ENCODE measurements at regions not wholly inside any gene's neighbourhood (a gene's known extent, or its start where the extent isn't known, plus 50 kb on each side); places are given as distances from the start of the nearest gene placed in this dataset.

DNA sequence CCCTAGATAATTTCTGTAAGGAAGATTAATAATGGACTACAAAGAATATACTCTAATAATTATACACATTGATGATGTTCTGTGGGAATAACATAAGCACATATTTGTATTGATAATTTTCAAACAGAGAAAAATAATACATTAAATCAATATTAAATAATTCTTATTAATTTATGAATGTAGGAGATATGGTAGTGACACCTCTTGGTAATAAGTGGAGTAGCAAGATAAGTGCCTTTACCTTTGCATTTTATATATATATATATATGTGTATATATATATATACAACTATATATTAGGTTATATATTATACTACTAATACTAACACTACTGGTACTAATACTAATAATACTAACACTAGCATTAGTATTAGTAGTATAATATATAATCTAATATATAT is 905.8 kb downstream of the SLITRK1 start:
- TF ChIP-seq, protein P1, sequence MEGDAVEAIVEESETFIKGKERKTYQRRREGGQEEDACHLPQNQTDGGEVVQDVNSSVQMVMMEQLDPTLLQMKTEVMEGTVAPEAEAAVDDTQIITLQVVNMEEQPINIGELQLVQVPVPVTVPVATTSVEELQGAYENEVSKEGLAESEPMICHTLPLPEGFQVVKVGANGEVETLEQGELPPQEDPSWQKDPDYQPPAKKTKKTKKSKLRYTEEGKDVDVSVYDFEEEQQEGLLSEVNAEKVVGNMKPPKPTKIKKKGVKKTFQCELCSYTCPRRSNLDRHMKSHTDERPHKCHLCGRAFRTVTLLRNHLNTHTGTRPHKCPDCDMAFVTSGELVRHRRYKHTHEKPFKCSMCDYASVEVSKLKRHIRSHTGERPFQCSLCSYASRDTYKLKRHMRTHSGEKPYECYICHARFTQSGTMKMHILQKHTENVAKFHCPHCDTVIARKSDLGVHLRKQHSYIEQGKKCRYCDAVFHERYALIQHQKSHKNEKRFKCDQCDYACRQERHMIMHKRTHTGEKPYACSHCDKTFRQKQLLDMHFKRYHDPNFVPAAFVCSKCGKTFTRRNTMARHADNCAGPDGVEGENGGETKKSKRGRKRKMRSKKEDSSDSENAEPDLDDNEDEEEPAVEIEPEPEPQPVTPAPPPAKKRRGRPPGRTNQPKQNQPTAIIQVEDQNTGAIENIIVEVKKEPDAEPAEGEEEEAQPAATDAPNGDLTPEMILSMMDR (IDR thresholded peaks at IDR 0.05): peak in 1 of 4 experiments; percentile 3
- no peak for TF ChIP-seq EP300 (IDR thresholded peaks at IDR 0.05)

Data from sigmoid colon (tissue), 4 donors.